ENCODE measurements at regions not wholly inside any gene's neighbourhood (a gene's known extent, or its start where the extent isn't known, plus 50 kb on each side); places are given as distances from the start of the nearest gene placed in this dataset.

DNA sequence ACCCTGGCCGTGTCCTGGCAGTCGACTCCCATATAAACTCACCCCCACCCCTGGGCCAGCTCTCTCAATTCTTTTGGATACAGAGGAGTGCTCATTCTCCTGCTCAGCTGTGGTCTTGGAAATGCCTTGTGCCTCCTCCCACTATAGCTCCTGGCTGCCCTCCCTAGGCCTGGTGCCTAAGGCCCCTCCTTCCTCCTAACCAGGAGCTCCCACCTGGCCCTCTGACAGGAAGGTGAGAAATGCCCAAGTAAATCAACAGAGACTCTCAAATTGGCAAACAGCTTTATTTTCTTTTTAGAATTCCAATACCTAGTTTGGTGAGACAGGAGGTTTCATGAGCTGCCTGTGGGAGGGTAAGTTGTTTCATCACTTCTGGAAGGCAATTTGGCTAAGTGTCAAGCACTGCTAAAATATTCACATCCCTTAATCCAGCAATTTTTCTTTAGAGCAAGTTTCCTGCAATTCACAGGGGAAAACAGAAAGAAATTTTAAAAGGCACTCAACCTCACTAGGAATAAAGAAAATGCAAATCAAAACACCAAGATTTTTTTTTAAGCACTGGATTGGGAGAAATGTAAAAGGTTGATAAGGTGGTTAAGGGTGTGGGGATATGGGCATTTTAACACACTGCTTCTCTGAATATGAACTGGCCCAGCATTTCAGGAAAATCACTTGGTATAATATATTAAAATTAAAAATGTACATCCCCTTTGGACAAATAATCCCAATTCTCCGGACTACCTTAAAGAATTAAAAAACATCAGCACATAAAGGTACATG is 209.7 kb upstream of the ARHGAP20 start:
- H3K4me1 Mint-ChIP-seq (ENCODE audit: unreplicated experiment): no peaks in the 10 kb centered on the region
- H3K9me3 Mint-ChIP-seq (ENCODE audit: unreplicated experiment): no peaks in the 10 kb centered on the region
- H3K27ac Mint-ChIP-seq (ENCODE audit: unreplicated experiment): no peak overlapping the region
- no peak overlapping the region for H3K4me3 Mint-ChIP-seq (ENCODE audit: unreplicated experiment)
- no peaks in the 10 kb centered on the region for H3K27me3 Mint-ChIP-seq (ENCODE audit: unreplicated experiment)
- TF ChIP-seq, protein P1, sequence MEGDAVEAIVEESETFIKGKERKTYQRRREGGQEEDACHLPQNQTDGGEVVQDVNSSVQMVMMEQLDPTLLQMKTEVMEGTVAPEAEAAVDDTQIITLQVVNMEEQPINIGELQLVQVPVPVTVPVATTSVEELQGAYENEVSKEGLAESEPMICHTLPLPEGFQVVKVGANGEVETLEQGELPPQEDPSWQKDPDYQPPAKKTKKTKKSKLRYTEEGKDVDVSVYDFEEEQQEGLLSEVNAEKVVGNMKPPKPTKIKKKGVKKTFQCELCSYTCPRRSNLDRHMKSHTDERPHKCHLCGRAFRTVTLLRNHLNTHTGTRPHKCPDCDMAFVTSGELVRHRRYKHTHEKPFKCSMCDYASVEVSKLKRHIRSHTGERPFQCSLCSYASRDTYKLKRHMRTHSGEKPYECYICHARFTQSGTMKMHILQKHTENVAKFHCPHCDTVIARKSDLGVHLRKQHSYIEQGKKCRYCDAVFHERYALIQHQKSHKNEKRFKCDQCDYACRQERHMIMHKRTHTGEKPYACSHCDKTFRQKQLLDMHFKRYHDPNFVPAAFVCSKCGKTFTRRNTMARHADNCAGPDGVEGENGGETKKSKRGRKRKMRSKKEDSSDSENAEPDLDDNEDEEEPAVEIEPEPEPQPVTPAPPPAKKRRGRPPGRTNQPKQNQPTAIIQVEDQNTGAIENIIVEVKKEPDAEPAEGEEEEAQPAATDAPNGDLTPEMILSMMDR (IDR thresholded peaks at IDR 0.05; ENCODE audit: unreplicated experiment): no peak
- H3K36me3 Mint-ChIP-seq (ENCODE audit: low read depth, unreplicated experiment): no peaks in the 10 kb centered on the region
- no peak for DNase-seq (ENCODE audit: low spot score)

DNA sequence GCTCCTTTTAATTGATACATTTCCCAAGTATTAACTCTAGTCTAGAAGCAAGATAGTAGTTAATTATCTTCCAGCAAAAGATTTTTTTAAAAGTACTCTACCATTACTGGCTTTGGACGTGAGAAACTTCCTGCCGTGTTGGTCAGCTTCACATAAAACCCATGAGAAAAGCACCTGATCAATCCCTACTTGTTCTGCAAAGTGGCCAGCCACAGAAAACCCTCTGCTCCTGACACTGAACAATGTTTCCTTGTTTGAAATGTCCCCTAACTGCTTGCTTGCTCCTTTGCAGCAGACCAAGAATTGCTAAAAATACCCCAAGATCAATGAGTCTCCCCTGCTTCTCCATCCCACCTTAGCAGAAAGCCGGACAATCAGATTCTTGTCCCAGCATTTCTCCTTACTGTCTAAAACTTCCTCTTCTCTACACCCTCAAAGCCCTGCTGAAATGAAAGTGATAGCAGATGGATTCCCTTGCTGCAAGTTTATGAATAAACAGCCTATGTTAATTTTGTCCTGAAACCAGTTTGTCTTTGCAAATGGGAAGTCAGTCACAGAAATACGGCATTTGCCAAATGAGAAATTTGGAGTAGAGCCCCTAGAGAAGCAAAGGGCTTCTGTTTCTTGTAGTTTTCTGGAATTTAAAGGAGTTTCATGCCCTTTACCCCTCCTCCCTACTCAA is 207.1 kb upstream of the ARHGAP20 start:
- H3K27ac Mint-ChIP-seq (ENCODE audit: unreplicated experiment): no peak overlapping the region
- H3K4me3 Mint-ChIP-seq (ENCODE audit: unreplicated experiment): no peak overlapping the region
- no peaks in the 10 kb centered on the region for H3K4me1 Mint-ChIP-seq (ENCODE audit: unreplicated experiment)
- H3K9me3 Mint-ChIP-seq (ENCODE audit: unreplicated experiment): no peaks in the 10 kb centered on the region
- DNase-seq (ENCODE audit: low spot score): no peak
- no peaks in the 10 kb centered on the region for H3K27me3 Mint-ChIP-seq (ENCODE audit: unreplicated experiment)
- no peaks in the 10 kb centered on the region for H3K36me3 Mint-ChIP-seq (ENCODE audit: low read depth, unreplicated experiment)
- TF ChIP-seq, protein P1 (IDR thresholded peaks at IDR 0.05; ENCODE audit: unreplicated experiment): no peak

DNA sequence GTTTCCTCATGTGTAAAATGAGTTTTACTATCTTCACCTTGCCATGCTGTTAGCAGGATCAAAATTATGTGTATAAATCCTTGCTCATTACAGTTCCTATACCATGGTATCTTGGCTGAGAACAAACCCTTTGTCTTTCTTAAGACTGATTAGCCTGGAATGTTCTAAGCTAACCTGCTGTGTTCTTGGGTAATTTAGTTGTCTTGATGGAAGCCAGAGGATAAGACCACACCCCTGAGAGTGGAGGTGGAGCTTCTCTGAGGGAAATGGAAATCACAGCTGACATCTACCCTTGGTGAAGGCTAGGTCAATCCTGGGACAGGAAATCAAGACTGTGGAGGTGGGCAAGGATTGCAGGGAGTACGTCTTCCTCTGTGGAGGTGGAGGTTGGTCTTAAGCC is 206.1 kb upstream of the ARHGAP20 start:
- no peak overlapping the region for H3K4me3 Mint-ChIP-seq (ENCODE audit: unreplicated experiment)
- H3K4me1 Mint-ChIP-seq (ENCODE audit: unreplicated experiment): no peaks in the 10 kb centered on the region
- H3K9me3 Mint-ChIP-seq (ENCODE audit: unreplicated experiment): no peaks in the 10 kb centered on the region
- no peaks in the 10 kb centered on the region for H3K36me3 Mint-ChIP-seq (ENCODE audit: low read depth, unreplicated experiment)
- TF ChIP-seq, protein P1 (IDR thresholded peaks at IDR 0.05; ENCODE audit: unreplicated experiment): no peak
- no peak for DNase-seq (ENCODE audit: low spot score)
- no peaks in the 10 kb centered on the region for H3K27me3 Mint-ChIP-seq (ENCODE audit: unreplicated experiment)
- H3K27ac Mint-ChIP-seq (ENCODE audit: unreplicated experiment): no peak overlapping the region

DNA sequence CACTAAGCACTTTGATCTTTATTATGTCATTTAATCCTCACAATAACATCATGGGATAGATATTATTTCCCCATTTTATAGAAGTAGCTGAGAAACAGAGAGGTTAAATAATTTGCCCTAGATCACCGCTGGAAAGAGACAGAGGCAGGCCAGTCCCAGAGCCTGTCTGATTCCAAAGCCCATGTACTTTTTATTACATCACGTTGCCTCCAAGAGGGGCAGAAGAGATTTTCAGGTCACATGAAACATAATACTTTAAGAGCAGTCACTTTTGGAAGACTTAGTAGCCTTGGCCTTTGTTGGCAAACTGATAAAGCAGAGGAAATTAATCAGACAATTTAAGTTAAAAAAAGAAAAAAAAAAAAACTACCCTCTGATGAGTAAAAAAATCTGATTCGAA is 200.2 kb upstream of the ARHGAP20 start:
- H3K9me3 Mint-ChIP-seq (ENCODE audit: unreplicated experiment): no peaks in the 10 kb centered on the region
- TF ChIP-seq, protein P1 (IDR thresholded peaks at IDR 0.05; ENCODE audit: unreplicated experiment): no peak
- H3K27me3 Mint-ChIP-seq (ENCODE audit: unreplicated experiment): no peaks in the 10 kb centered on the region
- no peak overlapping the region for H3K27ac Mint-ChIP-seq (ENCODE audit: unreplicated experiment)
- no peaks in the 10 kb centered on the region for H3K36me3 Mint-ChIP-seq (ENCODE audit: low read depth, unreplicated experiment)
- no peaks in the 10 kb centered on the region for H3K4me1 Mint-ChIP-seq (ENCODE audit: unreplicated experiment)
- DNase-seq (ENCODE audit: low spot score): no peak
- no peak overlapping the region for H3K4me3 Mint-ChIP-seq (ENCODE audit: unreplicated experiment)

DNA sequence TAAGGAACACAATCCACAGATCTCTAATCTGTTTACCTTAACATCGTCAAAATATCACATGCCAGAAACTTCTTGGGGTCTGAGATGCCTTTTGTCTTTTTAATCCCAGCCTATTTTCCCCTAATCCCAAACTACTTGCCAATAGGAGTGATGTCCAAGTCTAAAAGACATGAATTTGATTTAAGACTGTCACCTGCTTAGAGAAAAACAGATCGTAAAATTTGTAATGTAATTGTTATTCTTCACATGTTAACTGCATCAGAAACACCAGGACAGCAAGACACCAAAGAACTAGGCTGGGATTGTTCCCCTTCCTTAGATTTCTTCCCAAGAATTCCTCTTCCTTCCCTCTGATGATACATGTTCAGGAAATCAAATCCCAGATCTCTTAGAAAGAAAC is 198.1 kb upstream of the ARHGAP20 start:
- H3K4me1 Mint-ChIP-seq (ENCODE audit: unreplicated experiment): no peaks in the 10 kb centered on the region
- H3K27me3 Mint-ChIP-seq (ENCODE audit: unreplicated experiment): no peaks in the 10 kb centered on the region
- no peak overlapping the region for H3K4me3 Mint-ChIP-seq (ENCODE audit: unreplicated experiment)
- DNase-seq (ENCODE audit: low spot score): no peak
- no peak overlapping the region for H3K27ac Mint-ChIP-seq (ENCODE audit: unreplicated experiment)
- no peaks in the 10 kb centered on the region for H3K9me3 Mint-ChIP-seq (ENCODE audit: unreplicated experiment)
- H3K36me3 Mint-ChIP-seq (ENCODE audit: low read depth, unreplicated experiment): no peaks in the 10 kb centered on the region
- TF ChIP-seq, protein P1 (IDR thresholded peaks at IDR 0.05; ENCODE audit: unreplicated experiment): no peak
